ENCODE measurements at regions not wholly inside any gene's neighbourhood (a gene's known extent, or its start where the extent isn't known, plus 50 kb on each side); places are given as distances from the start of the nearest gene placed in this dataset.

- ChIA-PET CTCF (interaction anchor here (8.1 to 11.3 kb wide), 2 partner anchors 19 to 34 kb away, joined by 85 to 104 read pairs; no protein-coding TSS in a partner anchor), POLR2A (interaction anchor here (0.9 to 3.3 kb wide), 5 partner anchors 12 to 36 kb away, joined by 3 to 10 read pairs (median 4); no protein-coding TSS in a partner anchor)
- intact Hi-C loops (cut with micrococcal nuclease), result no loop called here
- DNase-seq (no peak), ATAC-seq (no peak)
- TF ChIP-seq, protein P1, sequence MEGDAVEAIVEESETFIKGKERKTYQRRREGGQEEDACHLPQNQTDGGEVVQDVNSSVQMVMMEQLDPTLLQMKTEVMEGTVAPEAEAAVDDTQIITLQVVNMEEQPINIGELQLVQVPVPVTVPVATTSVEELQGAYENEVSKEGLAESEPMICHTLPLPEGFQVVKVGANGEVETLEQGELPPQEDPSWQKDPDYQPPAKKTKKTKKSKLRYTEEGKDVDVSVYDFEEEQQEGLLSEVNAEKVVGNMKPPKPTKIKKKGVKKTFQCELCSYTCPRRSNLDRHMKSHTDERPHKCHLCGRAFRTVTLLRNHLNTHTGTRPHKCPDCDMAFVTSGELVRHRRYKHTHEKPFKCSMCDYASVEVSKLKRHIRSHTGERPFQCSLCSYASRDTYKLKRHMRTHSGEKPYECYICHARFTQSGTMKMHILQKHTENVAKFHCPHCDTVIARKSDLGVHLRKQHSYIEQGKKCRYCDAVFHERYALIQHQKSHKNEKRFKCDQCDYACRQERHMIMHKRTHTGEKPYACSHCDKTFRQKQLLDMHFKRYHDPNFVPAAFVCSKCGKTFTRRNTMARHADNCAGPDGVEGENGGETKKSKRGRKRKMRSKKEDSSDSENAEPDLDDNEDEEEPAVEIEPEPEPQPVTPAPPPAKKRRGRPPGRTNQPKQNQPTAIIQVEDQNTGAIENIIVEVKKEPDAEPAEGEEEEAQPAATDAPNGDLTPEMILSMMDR (IDR thresholded peaks at IDR 0.05), result no peak
- Mint-ChIP-seq H3K4me1 (ENCODE audit: low read depth) (peaks cover 48% of the 10 kb centered on the region), H3K27me3 (no peaks in the 10 kb centered on the region), H3K9me3 (peaks cover 6% of the 10 kb centered on the region), H3K27ac (no peak overlapping the region), H3K4me3 (no peak overlapping the region), H3K36me3 (ENCODE audit: low read depth) (peaks cover 14% of the 10 kb centered on the region)
Measured at GRCh38 chr15:31470756-31471155, 144.1 kb downstream of the KLF13 start.

GRCh38 chr15:31471731-31472430 lies 145.2 kb downstream of the KLF13 start:
- intact Hi-C loops (cut with micrococcal nuclease), result loop anchor here (2.0 kb wide), 1 partner anchor 37 kb away; no protein-coding TSS in a partner anchor
- Mint-ChIP-seq H3K27ac (peak overlapping the region; percentile 90), H3K27me3 (no peaks in the 10 kb centered on the region), H3K9me3 (peaks cover 6% of the 10 kb centered on the region), H3K4me1 (ENCODE audit: low read depth) (peaks cover 54% of the 10 kb centered on the region), H3K36me3 (ENCODE audit: low read depth) (peaks cover 19% of the 10 kb centered on the region), H3K4me3 (no peak overlapping the region)
- ChIA-PET POLR2A (interaction anchor here (1.1 to 5.8 kb wide), 10 partner anchors 11 to 125 kb away, joined by 3 to 35 read pairs (median 11); no protein-coding TSS in a partner anchor), CTCF (interaction anchor here (1.3 to 11.3 kb wide), 7 partner anchors 12 to 220 kb away, joined by 3 to 104 read pairs (median 6); no protein-coding TSS in a partner anchor)
- no peak for ATAC-seq
- no peak for DNase-seq
- TF ChIP-seq, protein P1 (IDR thresholded peaks at IDR 0.05), result no peak

DNA sequence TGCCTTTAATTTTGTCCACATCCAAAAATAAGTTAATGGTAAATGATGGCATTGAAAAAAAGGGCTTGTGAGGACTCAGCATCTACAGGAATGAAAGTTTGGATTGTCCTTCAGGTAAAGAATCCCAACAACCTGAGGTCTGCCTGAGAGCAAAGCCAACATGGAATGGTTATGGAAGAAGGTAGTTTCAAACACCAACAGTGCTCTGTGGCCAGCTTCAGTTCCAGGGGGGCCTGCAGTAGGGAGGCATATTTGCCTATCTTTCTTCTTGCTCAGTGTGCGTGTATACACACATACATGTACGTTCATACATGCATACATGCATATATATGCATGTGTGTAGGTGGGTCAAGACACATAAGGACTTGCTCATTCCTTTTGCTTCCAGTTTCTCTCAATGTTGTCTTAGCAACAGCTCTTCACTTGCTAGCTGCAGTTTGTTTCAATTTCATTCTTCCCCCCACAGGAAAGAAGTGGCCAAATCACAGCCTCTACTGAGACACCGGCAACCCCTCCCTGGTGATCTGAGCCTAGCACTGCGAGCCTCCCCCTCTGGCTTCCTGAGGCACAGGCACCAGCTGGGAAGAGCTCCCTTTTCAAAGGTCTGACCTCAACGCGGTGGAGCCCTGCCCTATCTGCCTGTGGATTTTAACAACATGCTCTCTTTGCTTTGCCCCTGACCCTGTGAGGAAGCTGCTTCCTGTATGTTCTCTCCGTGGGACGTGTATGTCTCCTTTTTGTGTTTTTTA lies 146.2 kb downstream of the KLF13 start:
- H3K36me3 Mint-ChIP-seq (ENCODE audit: low read depth), result peaks cover 27% of the 10 kb centered on the region
- ATAC-seq, result peak; percentile 87
- peak overlapping the region; percentile 65 for H3K4me3 Mint-ChIP-seq
- peaks cover 9% of the 10 kb centered on the region for H3K9me3 Mint-ChIP-seq
- ChIA-PET CTCF (interaction anchor here (1.3 to 11.3 kb wide), 9 partner anchors 10 to 221 kb away, joined by 3 to 104 read pairs (median 6); no protein-coding TSS in a partner anchor), POLR2A (interaction anchor here (1.1 to 5.8 kb wide), 10 partner anchors 10 to 133 kb away, joined by 3 to 35 read pairs (median 11); no protein-coding TSS in a partner anchor)
- peak; percentile 76 for DNase-seq
- peak overlapping the region; percentile 90 for H3K27ac Mint-ChIP-seq
- H3K27me3 Mint-ChIP-seq, result no peaks in the 10 kb centered on the region
- intact Hi-C loops (cut with micrococcal nuclease), result loop anchor here (2.0 kb wide), 1 partner anchor 38 kb away; no protein-coding TSS in a partner anchor
- peaks cover 63% of the 10 kb centered on the region for H3K4me1 Mint-ChIP-seq (ENCODE audit: low read depth)
- TF ChIP-seq, protein P1 (IDR thresholded peaks at IDR 0.05), result no peak

DNA sequence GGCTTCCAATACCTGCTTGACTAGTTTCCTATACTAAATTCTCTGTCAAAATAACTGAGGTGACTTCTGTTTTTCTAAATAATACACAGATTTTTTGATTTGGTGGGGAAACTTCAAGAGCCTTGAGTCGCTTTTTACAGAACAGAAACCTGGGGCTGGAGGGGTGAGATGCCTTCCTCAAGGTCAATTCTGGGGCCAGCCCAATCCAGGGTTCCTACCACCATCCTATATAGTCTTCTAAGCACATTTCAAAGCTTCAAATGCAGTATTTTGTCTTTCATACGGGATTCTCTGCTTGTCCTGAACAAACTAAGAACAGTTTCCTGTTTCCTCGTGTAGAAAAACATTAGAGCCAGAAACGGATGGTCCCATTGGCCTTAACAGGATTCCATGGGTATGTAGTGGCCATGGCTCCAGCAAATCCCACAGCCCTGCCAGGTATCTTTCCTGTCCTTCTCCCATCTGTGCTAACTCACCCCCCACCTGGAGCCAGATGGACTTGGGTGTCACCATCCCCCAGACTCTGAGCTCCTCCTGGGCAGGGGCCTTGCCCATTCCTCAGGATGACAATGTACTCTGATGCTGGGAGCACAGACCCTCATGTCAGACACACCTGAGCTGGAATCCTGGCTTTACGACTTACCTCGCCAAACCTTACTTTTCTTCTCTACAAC lies 146.9 kb downstream of the KLF13 start:
- Mint-ChIP-seq H3K9me3 (peaks cover 11% of the 10 kb centered on the region), H3K27me3 (no peaks in the 10 kb centered on the region), H3K4me1 (ENCODE audit: low read depth) (peaks cover 64% of the 10 kb centered on the region), H3K36me3 (ENCODE audit: low read depth) (peaks cover 35% of the 10 kb centered on the region), H3K27ac (peak overlapping the region; percentile 90), H3K4me3 (peak overlapping the region; percentile 65)
- TF ChIP-seq, protein P1 (IDR thresholded peaks at IDR 0.05), result no peak
- DNase-seq (no peak), ATAC-seq (no peak)
- intact Hi-C loops (cut with micrococcal nuclease), result loop anchor here (2.0 kb wide), 1 partner anchor 39 kb away; no protein-coding TSS in a partner anchor
- ChIA-PET CTCF (interaction anchor here (1.3 to 11.3 kb wide), 7 partner anchors 9 to 112 kb away, joined by 3 to 104 read pairs (median 8); no protein-coding TSS in a partner anchor), POLR2A (interaction anchor here (0.9 to 5.8 kb wide), 11 partner anchors 10 to 133 kb away, joined by 3 to 35 read pairs (median 11); no protein-coding TSS in a partner anchor)

All from activated CD8-positive, alpha-beta T cell treated with anti-CD3 and anti-CD28 coated beads for 36 hours (primary cell).